Tibial nerve (tissue), 4 donors: ENCODE measurements at regions not wholly inside any gene's neighbourhood (a gene's known extent, or its start where the extent isn't known, plus 50 kb on each side); places are given as distances from the start of the nearest gene placed in this dataset.

Experiments
- CTCF ChIP-seq, 5 experiments: fragments of 200-600 bp in 3 of 5; fragments of 450-650 bp in 2 of 5; sonication (generic) in 3 of 5; IDR thresholded peaks; one replicate each; pipeline ENCODE4 v1.5.1; 2016 to 2019; ENCODE audit warnings: antibody characterized with exemption in 5 of 5, mild to moderate bottlenecking in 3 of 5, moderate library complexity in 2 of 5
- EP300 ChIP-seq, 2 donors: sonication (generic); formaldehyde crosslinking; IDR thresholded peaks; one replicate each; pipeline ENCODE4 v1.6.1; 2017; ENCODE audit warnings: antibody characterized with exemption in 2 of 2, mild to moderate bottlenecking in 1 of 2
- POLR2A ChIP-seq, 2 donors: fragments of 450-650 bp; IDR thresholded peaks; one replicate each; pipeline ENCODE4 v1.6.1; 2017; ENCODE audit warnings: antibody characterized with exemption in 2 of 2, mild to moderate bottlenecking in 2 of 2, moderate library complexity in 2 of 2

- no peak for TF ChIP-seq CTCF (IDR thresholded peaks at IDR 0.05)
- no peak for TF ChIP-seq POLR2A (IDR thresholded peaks at IDR 0.05)
- no peak for TF ChIP-seq EP300 (IDR thresholded peaks at IDR 0.05)
Measured at GRCh38 chr3:14266361-14266760, 87.7 kb downstream of the LSM3 start.
